ENCODE measurements at regions not wholly inside any gene's neighbourhood (a gene's known extent, or its start where the extent isn't known, plus 50 kb on each side); places are given as distances from the start of the nearest gene placed in this dataset.

GRCh38 chr15:96756146-96756545 lies 425.6 kb downstream of the NR2F2 start:
- DNase-seq = no peak

DNA sequence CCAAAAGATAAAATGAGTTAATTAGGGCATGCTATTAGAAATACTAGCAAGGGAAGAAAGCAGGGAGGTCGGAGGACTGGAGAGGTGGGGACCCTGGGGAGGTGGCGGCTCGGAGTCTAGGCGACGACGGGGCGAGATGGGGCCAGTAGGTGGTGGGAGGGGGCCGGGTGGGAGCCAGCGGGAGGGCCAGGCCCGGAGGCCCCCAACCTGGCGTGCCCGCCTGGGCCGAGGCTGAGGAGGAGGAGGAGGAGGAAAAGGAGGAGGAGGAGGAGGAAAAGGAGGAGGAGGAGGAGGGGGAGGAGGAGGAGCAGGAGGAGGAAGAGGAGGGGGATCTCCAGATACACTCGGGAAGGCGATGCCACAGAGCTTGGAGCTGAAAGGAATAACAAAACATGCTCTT lies 426.2 kb downstream of the NR2F2 start:
- DNase-seq = no peak

GRCh38 chr15:96762566-96762965 lies 432.1 kb downstream of the NR2F2 start:
- DNase-seq = no peak

GRCh38 chr15:96764501-96764900 lies 434.0 kb downstream of the NR2F2 start:
- DNase-seq = no peak

GRCh38 chr15:96764946-96765345 lies 434.4 kb downstream of the NR2F2 start:
- DNase-seq = no peak

GRCh38 chr15:96766366-96766765 lies 435.9 kb downstream of the NR2F2 start:
- no peak for DNase-seq

- DNase-seq = no peak
Observed at GRCh38 chr15:96767703-96768434, 437.4 kb downstream of the NR2F2 start.

- DNase-seq = no peak
Observed at GRCh38 chr15:96768435-96768789, 437.9 kb downstream of the NR2F2 start.

- DNase-seq = no peak
Observed at GRCh38 chr15:96771035-96771434, 440.5 kb downstream of the NR2F2 start.

- no peak for DNase-seq
Observed at GRCh38 chr15:96774216-96774615, 443.7 kb downstream of the NR2F2 start.

DNA sequence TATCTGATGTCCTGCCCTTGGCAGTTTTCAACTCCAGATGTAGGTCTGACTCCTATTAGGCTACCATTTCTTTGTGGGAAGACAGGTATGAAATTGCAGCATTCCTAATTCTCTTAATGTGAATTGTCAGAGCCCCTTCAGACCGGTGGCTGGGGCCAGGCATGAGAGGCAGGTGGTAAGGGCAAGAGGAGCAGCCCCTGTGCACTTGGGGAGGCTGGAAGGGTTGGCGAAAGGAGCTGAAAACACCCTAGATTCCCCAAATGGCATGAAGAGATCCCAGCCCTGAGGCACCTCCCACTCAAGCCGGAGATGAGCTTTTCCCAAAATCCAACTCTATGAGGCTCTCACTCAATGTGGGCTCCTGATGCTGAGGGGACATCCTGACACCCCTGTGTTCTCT lies 453.2 kb downstream of the NR2F2 start:
- no peak for DNase-seq

DNA sequence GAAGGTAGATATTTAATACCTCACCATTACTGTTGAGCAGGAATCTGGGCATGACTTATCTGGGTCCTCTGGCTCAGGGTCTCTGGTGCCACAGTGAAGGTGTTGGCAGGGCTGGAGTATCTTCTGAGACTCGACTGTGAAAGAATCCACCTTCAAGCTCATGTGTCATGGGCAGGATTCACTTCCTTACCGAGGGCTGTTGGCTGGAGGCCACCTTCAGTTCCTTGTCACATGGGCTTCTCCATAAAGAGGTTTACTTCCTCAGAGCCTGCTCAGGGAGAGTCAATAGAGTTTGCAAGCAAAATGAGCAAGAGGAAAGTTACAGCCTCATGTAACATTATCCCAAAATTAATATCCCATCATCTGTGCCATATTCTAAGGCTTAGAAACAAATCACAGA lies 459.5 kb downstream of the NR2F2 start:
- DNase-seq = no peak

- no peak for DNase-seq
Observed at GRCh38 chr15:96792216-96792615, 461.7 kb downstream of the NR2F2 start.

DNA sequence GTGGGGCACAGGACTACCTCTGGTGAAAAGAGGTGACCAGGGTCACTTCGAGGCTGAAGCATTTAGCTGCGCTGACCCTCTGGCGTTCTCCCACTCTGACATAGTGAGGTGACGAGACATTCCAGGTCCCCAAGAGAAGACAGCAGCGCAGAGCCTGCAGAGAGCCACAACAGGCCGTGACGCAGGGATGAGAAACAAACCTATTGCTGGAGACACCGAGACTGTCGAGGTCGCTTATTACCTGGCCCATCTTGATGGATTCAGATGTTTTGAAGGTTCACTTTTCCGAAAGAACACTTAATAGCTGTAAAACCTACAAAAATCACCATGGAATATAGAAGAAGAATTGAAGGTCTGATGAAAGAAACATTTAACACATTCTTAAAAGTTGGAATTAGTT lies 466.3 kb downstream of the NR2F2 start:
- no peak for DNase-seq

DNA sequence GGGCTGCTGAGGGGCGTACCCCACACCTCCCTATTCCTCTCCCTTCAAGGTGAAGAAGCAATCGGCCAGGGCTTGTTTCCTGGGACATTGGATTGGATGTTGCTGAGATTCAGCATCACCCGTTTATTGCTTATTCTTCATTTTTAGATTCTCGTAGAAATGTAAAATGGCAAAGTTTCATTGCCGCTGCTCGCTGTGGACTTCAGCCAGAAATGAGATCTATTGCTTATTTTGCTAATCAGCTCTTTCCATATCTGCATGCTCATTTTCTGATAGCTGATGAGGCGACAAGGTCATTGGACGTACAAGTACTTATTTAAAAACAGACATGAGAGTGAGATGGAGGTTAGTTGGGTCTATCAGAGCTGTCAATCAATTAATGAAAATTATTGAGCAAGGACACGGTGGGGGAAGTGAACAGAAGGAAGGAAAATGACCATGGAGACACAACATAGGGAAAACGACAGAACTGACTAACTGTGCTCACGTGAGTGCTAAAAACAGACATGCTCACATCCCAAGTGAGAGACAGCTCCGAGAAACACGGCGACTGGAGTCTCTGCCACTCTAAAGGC lies 471.2 kb downstream of the NR2F2 start:
- no peak for DNase-seq

DNA sequence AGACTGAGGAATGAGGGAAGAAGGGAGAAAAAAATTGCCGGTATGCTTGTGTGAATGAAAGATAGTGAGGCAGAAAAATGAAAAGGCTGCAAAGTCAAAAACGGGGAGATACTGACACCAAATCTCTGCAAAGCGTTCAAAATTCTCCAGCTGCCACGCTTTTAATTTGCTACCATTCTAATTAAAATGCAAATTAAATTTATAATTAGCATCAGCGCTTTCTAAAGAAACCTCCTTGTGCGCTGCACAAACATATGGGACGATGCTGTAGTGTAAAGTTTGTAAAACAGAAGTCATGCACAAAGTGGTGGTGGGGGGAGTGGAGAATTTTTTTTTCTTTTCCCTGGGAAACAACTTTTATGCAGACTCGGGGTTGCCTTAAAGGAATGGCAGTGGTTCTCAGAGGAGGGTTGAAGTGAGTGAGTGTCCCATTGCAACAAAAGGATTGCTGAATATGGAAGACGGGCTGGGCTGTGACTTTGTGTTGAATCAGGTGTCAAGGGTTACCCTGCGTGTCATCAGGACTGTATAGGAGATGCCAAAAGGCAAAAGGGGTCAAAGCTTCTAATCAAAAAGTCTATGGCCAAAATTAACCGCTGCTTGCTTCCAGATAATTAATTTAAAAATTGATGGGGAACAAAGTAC lies 472.2 kb downstream of the NR2F2 start:
- DNase-seq = no peak

- no peak for DNase-seq
Observed at GRCh38 chr15:96804754-96805153, 474.3 kb downstream of the NR2F2 start.

- DNase-seq = no peak
Observed at GRCh38 chr15:96807361-96807760, 476.9 kb downstream of the NR2F2 start.

DNA sequence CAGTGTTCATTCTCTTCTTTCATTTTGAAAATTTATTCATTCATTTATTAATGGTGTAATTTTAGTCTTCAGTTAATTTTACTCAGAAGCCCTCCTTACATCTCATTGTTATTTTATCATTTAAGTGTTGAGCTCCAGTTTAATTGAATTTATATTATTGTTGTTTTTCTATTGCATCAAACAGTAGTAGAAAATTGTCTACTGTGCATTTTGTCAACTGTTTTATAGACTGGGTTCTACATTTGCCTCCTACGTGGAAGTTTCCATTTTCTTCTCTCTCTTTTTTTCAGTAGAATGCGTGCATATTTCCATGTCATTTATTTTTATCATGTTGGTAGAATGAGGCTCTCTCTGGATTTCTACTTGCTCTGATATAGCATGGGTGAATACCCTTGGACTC lies 487.4 kb downstream of the NR2F2 start:
- no peak for DNase-seq

GRCh38 chr15:96818861-96819260 lies 488.4 kb downstream of the NR2F2 start:
- no peak for DNase-seq

- no peak for DNase-seq
Observed at GRCh38 chr15:96827981-96828380, 497.5 kb downstream of the NR2F2 start.

GRCh38 chr15:96837241-96837970 lies 506.9 kb downstream of the NR2F2 start:
- no peak for DNase-seq

GRCh38 chr15:96838081-96838480 lies 507.6 kb downstream of the NR2F2 start:
- no peak for DNase-seq

Measured in NCI-H1048 (cell line).